ENCODE measurements at regions not wholly inside any gene's neighbourhood (a gene's known extent, or its start where the extent isn't known, plus 50 kb on each side); places are given as distances from the start of the nearest gene placed in this dataset.

DNA sequence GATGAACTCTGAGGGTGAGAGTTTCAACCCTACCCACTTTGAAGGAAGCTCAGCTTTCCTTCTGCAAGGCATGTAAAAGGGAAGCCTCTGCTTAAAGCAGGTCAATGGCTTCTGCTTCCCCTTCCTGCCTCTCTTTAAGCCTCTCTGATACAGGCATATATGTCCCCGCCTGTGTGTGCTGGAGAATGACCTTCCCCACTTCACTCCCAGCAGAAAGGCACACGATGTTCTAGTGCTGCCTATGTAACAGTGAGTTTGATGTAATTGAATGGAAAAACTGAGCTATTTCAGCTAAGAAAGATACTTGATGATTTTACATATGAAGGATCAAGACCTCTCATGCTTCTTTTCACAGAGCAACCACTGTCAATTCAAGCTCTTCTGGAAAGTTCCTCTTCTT is 632.2 kb downstream of the HACE1 start:
- H4K20me1 ChIP-seq (ENCODE audit: insufficient read depth, low read length) = no peaks in the 10 kb centered on the region
- no peak overlapping the region for H2AFZ ChIP-seq (ENCODE audit: low read length)
- H3K9ac ChIP-seq (ENCODE audit: low read length) = no peak overlapping the region
- no peaks in the 10 kb centered on the region for H3K4me1 ChIP-seq (ENCODE audit: insufficient read depth, low read length, severe bottlenecking)
- H3K79me2 ChIP-seq (ENCODE audit: insufficient read depth, low read length) = no peaks in the 10 kb centered on the region
- H3K36me3 ChIP-seq (ENCODE audit: insufficient read depth, low read length) = no peaks in the 10 kb centered on the region
- H3K4me3 ChIP-seq (ENCODE audit: low read depth, low read length, poor library complexity, severe bottlenecking) = no peak overlapping the region
- H3K27ac ChIP-seq (ENCODE audit: low read depth, low read length, poor library complexity, severe bottlenecking) = no peak overlapping the region
- TF ChIP-seq CTCF (IDR thresholded peaks at IDR 0.05; ENCODE audit: low read length) (no peak), EZH2 (IDR thresholded peaks at IDR 0.05; ENCODE audit: borderline replicate concordance, low read length) (no peak)
- H3K9me3 ChIP-seq (ENCODE audit: low read length) = no peaks in the 10 kb centered on the region
- no peaks in the 10 kb centered on the region for H3K27me3 ChIP-seq (ENCODE audit: insufficient read depth, low read length)
- H3F3A ChIP-seq (ENCODE audit: insufficient read depth, low read length) = no peaks in the 10 kb centered on the region
- H3K4me2 ChIP-seq (ENCODE audit: low read length) = no peak overlapping the region
- no peaks in the 10 kb centered on the region for H3K9me2 ChIP-seq (ENCODE audit: low read depth, low read length)

- Histone ChIP-seq H3K4me2 (ENCODE audit: low read length) (no peak overlapping the region), H3K9ac (ENCODE audit: low read length) (no peak overlapping the region), H3K9me2 (ENCODE audit: low read depth, low read length) (no peaks in the 10 kb centered on the region), H2AFZ (ENCODE audit: low read length) (no peak overlapping the region), H3K4me1 (ENCODE audit: insufficient read depth, low read length, severe bottlenecking) (no peaks in the 10 kb centered on the region), H4K20me1 (ENCODE audit: insufficient read depth, low read length) (no peaks in the 10 kb centered on the region), H3F3A (ENCODE audit: insufficient read depth, low read length) (no peaks in the 10 kb centered on the region), H3K36me3 (ENCODE audit: insufficient read depth, low read length) (no peaks in the 10 kb centered on the region), H3K9me3 (ENCODE audit: low read length) (no peaks in the 10 kb centered on the region), H3K4me3 (ENCODE audit: low read depth, low read length, poor library complexity, severe bottlenecking) (no peak overlapping the region), H3K79me2 (ENCODE audit: insufficient read depth, low read length) (no peaks in the 10 kb centered on the region), H3K27me3 (ENCODE audit: insufficient read depth, low read length) (no peaks in the 10 kb centered on the region), H3K27ac (ENCODE audit: low read depth, low read length, poor library complexity, severe bottlenecking) (no peak overlapping the region)
- no peak for TF ChIP-seq EZH2 (IDR thresholded peaks at IDR 0.05; ENCODE audit: borderline replicate concordance, low read length)
- no peak for TF ChIP-seq CTCF (IDR thresholded peaks at IDR 0.05; ENCODE audit: low read length)
Measured at GRCh38 chr6:104226790-104227446, 632.8 kb downstream of the HACE1 start.

DNA sequence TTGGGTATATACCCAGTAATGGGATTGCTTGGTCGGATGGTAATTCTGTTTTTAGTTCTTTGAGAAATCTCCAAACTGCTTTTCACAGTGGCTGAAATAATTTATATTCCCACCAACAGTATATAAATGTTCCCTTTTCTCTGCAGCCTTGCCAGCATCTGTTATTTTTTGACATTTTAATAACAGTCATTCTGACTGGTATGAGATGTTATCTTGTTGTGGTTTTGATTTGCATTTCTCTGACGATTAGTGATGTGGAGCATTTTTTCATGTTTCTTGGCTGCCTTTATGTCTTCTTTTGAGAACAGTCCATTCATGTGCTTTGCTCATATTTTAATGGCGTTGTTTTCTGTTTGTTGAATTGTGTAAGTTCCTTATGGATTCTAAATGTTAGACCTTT is 641.6 kb downstream of the HACE1 start:
- Histone ChIP-seq H3K4me2 (ENCODE audit: low read length) (no peak overlapping the region), H3F3A (ENCODE audit: insufficient read depth, low read length) (no peaks in the 10 kb centered on the region), H4K20me1 (ENCODE audit: insufficient read depth, low read length) (no peaks in the 10 kb centered on the region), H3K9ac (ENCODE audit: low read length) (no peak overlapping the region), H3K4me3 (ENCODE audit: low read depth, low read length, poor library complexity, severe bottlenecking) (no peak overlapping the region), H3K79me2 (ENCODE audit: insufficient read depth, low read length) (no peaks in the 10 kb centered on the region), H3K27me3 (ENCODE audit: insufficient read depth, low read length) (no peaks in the 10 kb centered on the region), H3K9me2 (ENCODE audit: low read depth, low read length) (no peaks in the 10 kb centered on the region), H2AFZ (ENCODE audit: low read length) (no peak overlapping the region), H3K9me3 (ENCODE audit: low read length) (no peaks in the 10 kb centered on the region), H3K4me1 (ENCODE audit: insufficient read depth, low read length, severe bottlenecking) (no peaks in the 10 kb centered on the region), H3K36me3 (ENCODE audit: insufficient read depth, low read length) (no peaks in the 10 kb centered on the region), H3K27ac (ENCODE audit: low read depth, low read length, poor library complexity, severe bottlenecking) (no peak overlapping the region)
- TF ChIP-seq CTCF (IDR thresholded peaks at IDR 0.05; ENCODE audit: low read length) = no peak
- no peak for TF ChIP-seq EZH2 (IDR thresholded peaks at IDR 0.05; ENCODE audit: borderline replicate concordance, low read length)

Measured in OCI-LY1 (cell line).